ENCODE measurements at regions not wholly inside any gene's neighbourhood (a gene's known extent, or its start where the extent isn't known, plus 50 kb on each side); places are given as distances from the start of the nearest gene placed in this dataset.

DNA sequence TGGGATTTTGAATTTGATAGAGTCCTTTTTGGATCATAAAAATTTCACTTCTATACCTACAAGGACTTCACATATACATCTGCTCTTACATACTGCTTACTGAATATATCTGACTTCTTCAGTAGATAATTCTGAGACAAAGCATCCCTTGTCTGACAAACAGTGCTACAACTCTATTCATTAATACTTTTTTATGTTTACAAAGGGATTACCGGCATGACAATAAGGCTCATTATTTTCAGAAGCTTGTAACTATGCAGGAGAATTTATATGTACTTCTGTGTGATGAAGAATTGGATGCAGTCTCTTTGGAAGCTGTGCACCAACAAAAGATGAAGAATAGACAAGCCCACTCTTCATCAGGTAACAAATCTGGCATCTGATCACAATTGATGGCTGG is 1070.3 kb downstream of the STIM2 start:
- Histone ChIP-seq H3K9me3 (ENCODE audit: low read depth, low read length) (no peaks in the 10 kb centered on the region), H3K9ac (ENCODE audit: insufficient read length) (no peak overlapping the region), H3K36me3 (ENCODE audit: insufficient read depth, low read length) (no peaks in the 10 kb centered on the region), H3K27ac (no peak overlapping the region), H3K4me3 (no peak overlapping the region)
- TF ChIP-seq FOXP2 (optimal IDR thresholded peaks at IDR 0.05; ENCODE audit: control extremely low read depth, extremely low read length, insufficient read depth), result no peak
- TF ChIP-seq EZH2 (IDR thresholded peaks at IDR 0.05), result no peak
- no peak for TF ChIP-seq POLR2AphosphoS5 (IDR thresholded peaks at IDR 0.05; ENCODE audit: borderline replicate concordance, low read depth, low read length)
- no peak for DNase-seq (ENCODE audit: low read depth, low spot score)

DNA sequence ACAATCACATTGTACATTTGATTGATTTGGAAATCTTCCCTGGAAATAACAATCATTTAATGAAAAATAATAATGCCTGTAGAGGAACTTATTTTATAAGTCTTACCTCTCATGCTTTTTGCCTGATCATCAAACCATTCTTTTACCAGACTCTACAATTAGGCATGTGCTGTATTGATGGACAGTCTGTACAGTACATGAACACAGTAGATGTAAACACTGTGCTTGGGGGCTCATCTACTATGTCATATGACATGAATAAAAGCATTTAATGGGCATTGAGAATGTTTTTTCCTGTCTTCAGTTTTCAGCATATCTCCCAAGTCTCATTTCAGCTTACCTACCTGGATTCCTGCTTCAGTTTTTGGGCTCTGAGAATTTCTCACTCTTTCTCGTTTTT is 1070.9 kb downstream of the STIM2 start:
- no peaks in the 10 kb centered on the region for H3K36me3 ChIP-seq (ENCODE audit: insufficient read depth, low read length)
- H3K4me3 ChIP-seq, result no peak overlapping the region
- no peak for DNase-seq (ENCODE audit: low read depth, low spot score)
- no peaks in the 10 kb centered on the region for H3K9me3 ChIP-seq (ENCODE audit: low read depth, low read length)
- no peak overlapping the region for H3K27ac ChIP-seq
- no peak for TF ChIP-seq EZH2 (IDR thresholded peaks at IDR 0.05)
- TF ChIP-seq FOXP2 (optimal IDR thresholded peaks at IDR 0.05; ENCODE audit: control extremely low read depth, extremely low read length, insufficient read depth), result no peak
- TF ChIP-seq POLR2AphosphoS5 (IDR thresholded peaks at IDR 0.05; ENCODE audit: borderline replicate concordance, low read depth, low read length), result no peak
- H3K9ac ChIP-seq (ENCODE audit: insufficient read length), result no peak overlapping the region

DNA sequence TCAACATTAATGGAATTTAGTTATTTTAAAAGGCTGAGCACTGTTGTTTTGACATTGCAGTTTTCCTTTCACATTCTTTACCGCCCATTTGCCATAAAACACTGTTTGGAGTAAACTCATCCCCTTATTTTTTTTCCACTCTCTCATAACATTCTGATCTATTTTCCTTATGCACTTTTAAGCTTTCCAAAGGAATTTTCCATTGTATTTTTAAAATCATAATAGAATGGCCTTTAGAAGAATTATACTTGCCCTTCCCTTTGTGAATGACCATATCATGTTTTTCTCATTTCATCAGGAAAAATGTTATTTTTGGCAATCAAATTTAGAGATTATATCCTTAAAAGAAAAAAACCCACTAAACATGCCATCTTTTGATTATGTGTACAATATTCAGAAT is 1074.2 kb downstream of the STIM2 start:
- Histone ChIP-seq H3K27ac (no peak overlapping the region), H3K9me3 (ENCODE audit: low read depth, low read length) (no peaks in the 10 kb centered on the region), H3K4me3 (no peak overlapping the region), H3K9ac (ENCODE audit: insufficient read length) (no peak overlapping the region), H3K36me3 (ENCODE audit: insufficient read depth, low read length) (no peaks in the 10 kb centered on the region)
- no peak for DNase-seq (ENCODE audit: low read depth, low spot score)
- no peak for TF ChIP-seq EZH2 (IDR thresholded peaks at IDR 0.05)
- TF ChIP-seq FOXP2 (optimal IDR thresholded peaks at IDR 0.05; ENCODE audit: control extremely low read depth, extremely low read length, insufficient read depth), result no peak
- no peak for TF ChIP-seq POLR2AphosphoS5 (IDR thresholded peaks at IDR 0.05; ENCODE audit: borderline replicate concordance, low read depth, low read length)

DNA sequence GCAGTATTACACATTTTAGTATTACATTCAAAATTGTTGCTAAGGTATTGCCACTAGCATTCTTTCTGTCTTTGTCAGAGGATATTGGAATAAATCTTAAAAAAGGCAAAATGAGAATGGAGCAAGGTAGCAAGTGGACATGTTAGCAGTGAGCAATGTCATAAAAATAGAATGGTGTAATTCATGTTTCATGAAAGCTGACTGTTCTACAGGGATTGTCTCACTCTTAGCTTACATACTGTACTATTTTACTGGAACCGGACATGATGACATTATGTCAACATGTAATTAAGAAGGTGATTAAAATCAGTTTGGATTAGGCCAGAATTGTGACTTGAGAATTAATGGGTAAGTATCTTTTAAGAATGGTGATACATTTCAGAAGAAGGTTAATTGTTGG is 1086.2 kb downstream of the STIM2 start:
- no peak for TF ChIP-seq POLR2AphosphoS5 (IDR thresholded peaks at IDR 0.05; ENCODE audit: borderline replicate concordance, low read depth, low read length)
- TF ChIP-seq FOXP2 (optimal IDR thresholded peaks at IDR 0.05; ENCODE audit: control extremely low read depth, extremely low read length, insufficient read depth), result no peak
- TF ChIP-seq EZH2 (IDR thresholded peaks at IDR 0.05), result no peak
- Histone ChIP-seq H3K9ac (ENCODE audit: insufficient read length) (no peak overlapping the region), H3K4me3 (no peak overlapping the region), H3K36me3 (ENCODE audit: insufficient read depth, low read length) (no peaks in the 10 kb centered on the region), H3K9me3 (ENCODE audit: low read depth, low read length) (no peaks in the 10 kb centered on the region), H3K27ac (no peak overlapping the region)
- no peak for DNase-seq (ENCODE audit: low read depth, low spot score)

DNA sequence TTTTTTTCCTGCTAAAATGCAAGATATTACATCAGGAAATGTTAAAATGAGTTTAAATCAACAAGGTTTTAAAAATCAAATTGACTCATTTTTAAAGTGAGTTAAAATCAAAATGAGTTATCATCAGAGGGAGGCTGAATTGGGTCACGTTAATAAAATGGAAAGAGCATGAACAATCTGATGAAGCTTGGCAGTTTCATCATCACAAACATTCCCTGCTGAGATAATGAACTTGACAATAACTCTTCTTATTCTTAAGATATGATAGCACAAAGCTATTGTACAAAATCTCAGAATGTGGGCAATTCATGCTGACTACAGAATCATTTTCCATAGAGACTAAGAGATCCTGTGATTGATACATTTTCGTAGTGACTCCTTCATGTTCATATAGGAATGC is 1086.7 kb downstream of the STIM2 start:
- H3K4me3 ChIP-seq, result no peak overlapping the region
- DNase-seq (ENCODE audit: low read depth, low spot score), result no peak
- TF ChIP-seq POLR2AphosphoS5 (IDR thresholded peaks at IDR 0.05; ENCODE audit: borderline replicate concordance, low read depth, low read length), result no peak
- no peak for TF ChIP-seq FOXP2 (optimal IDR thresholded peaks at IDR 0.05; ENCODE audit: control extremely low read depth, extremely low read length, insufficient read depth)
- TF ChIP-seq EZH2 (IDR thresholded peaks at IDR 0.05), result no peak
- H3K27ac ChIP-seq, result no peak overlapping the region
- H3K9me3 ChIP-seq (ENCODE audit: low read depth, low read length), result no peaks in the 10 kb centered on the region
- no peaks in the 10 kb centered on the region for H3K36me3 ChIP-seq (ENCODE audit: insufficient read depth, low read length)
- H3K9ac ChIP-seq (ENCODE audit: insufficient read length), result no peak overlapping the region

DNA sequence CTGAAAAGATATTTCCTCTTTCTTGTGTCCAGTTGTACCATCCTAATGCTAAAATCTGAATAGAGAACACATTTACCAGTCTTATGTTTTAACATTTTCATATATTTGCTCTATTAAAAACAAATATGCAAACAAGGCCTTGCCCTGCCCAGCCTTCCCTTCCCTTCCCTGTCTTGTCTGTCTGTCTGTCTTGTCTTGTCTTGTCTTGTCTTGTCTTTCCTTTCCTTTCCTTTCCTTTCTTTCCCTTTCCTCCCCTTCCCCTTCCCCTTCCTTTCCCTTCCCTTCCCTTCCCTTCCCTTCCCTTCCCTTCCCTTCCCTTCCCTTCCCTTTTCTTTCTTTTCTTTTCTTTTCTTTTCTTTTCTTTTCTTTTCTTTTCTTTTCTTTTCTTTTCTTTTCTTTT is 1103.5 kb downstream of the STIM2 start:
- H3K9ac ChIP-seq (ENCODE audit: insufficient read length), result no peak overlapping the region
- no peaks in the 10 kb centered on the region for H3K9me3 ChIP-seq (ENCODE audit: low read depth, low read length)

DNA sequence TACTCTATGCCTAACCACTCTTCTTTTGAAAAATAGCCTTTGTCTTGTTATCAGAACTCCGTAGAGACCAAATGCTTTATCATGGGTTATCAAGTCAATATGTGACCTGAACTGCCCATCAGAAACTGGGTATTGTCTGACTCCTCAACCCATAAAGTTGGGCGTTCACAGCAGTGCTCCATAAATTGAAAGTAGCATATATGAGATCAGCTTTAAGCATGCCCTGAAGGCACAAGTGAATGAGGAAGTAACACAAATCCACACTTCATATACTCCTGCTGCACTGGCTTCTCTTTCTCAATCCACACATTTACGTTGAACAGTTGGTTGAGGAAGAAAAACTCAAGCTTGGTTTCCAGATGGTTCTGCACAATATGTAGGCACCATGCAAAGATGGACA is 1106.0 kb downstream of the STIM2 start:
- H3K4me3 ChIP-seq, result no peak overlapping the region
- no peak overlapping the region for H3K27ac ChIP-seq
- H3K9me3 ChIP-seq (ENCODE audit: low read depth, low read length), result no peaks in the 10 kb centered on the region
- TF ChIP-seq POLR2AphosphoS5 (IDR thresholded peaks at IDR 0.05; ENCODE audit: borderline replicate concordance, low read depth, low read length) (no peak), FOXP2 (optimal IDR thresholded peaks at IDR 0.05; ENCODE audit: control extremely low read depth, extremely low read length, insufficient read depth) (no peak), EZH2 (IDR thresholded peaks at IDR 0.05) (no peak)
- no peaks in the 10 kb centered on the region for H3K36me3 ChIP-seq (ENCODE audit: insufficient read depth, low read length)
- H3K9ac ChIP-seq (ENCODE audit: insufficient read length), result no peak overlapping the region
- no peak for DNase-seq (ENCODE audit: low read depth, low spot score)

More for the DNA sequence above, 1103.5 kb downstream of the STIM2 start:
- DNase-seq (ENCODE audit: low read depth, low spot score), result no peak
- Histone ChIP-seq H3K4me3 (no peak overlapping the region), H3K27ac (no peak overlapping the region), H3K36me3 (ENCODE audit: insufficient read depth, low read length) (no peaks in the 10 kb centered on the region)
- TF ChIP-seq FOXP2 (optimal IDR thresholded peaks at IDR 0.05; ENCODE audit: control extremely low read depth, extremely low read length, insufficient read depth) (no peak), POLR2AphosphoS5 (IDR thresholded peaks at IDR 0.05; ENCODE audit: borderline replicate concordance, low read depth, low read length) (no peak), EZH2 (IDR thresholded peaks at IDR 0.05) (no peak)

DNA sequence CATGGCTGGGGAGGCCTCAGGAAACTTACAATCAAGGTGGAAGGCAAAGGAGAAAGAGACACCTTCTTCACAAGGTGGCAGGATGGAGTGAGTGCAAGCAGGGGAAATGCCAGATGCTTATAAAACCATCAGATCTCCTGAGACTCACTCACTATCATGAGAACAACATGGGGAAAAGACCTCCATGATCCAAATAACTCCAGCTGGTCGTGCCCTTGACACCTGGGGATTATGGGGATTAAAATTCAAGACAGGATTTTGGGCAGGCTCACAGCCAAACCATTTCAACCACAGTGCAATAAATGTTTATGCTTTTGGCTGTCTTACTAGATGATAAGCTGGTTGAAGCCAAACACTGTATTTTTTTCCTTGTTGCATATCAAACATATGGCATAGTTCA is 1112.4 kb downstream of the STIM2 start:
- H3K9ac ChIP-seq (ENCODE audit: insufficient read length), result no peak overlapping the region
- H3K4me3 ChIP-seq, result no peak overlapping the region
- TF ChIP-seq FOXP2 (optimal IDR thresholded peaks at IDR 0.05; ENCODE audit: control extremely low read depth, extremely low read length, insufficient read depth), result no peak
- TF ChIP-seq POLR2AphosphoS5 (IDR thresholded peaks at IDR 0.05; ENCODE audit: borderline replicate concordance, low read depth, low read length), result no peak
- H3K36me3 ChIP-seq (ENCODE audit: insufficient read depth, low read length), result no peaks in the 10 kb centered on the region
- no peak overlapping the region for H3K27ac ChIP-seq
- no peaks in the 10 kb centered on the region for H3K9me3 ChIP-seq (ENCODE audit: low read depth, low read length)
- DNase-seq (ENCODE audit: low read depth, low spot score), result no peak

DNA sequence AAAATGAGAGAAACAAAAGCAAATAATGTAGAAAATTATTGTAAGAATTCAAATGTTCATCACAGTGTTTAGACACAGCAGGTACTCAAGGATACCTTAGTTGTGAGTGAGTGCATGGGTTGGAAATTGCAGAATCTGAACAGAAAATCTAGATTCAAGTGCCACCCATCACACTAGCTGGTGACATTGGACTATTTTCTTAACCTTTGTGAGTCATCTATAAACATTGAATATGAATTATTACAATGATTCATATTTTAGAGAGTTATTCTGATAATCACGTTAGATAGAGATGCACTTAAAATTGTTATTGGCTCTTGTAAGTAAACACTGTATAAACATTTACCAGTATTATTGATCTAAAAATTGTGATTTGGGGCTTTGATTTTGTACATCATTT is 1113.1 kb downstream of the STIM2 start:
- H3K4me3 ChIP-seq, result no peak overlapping the region
- H3K9me3 ChIP-seq (ENCODE audit: low read depth, low read length), result no peaks in the 10 kb centered on the region
- TF ChIP-seq POLR2AphosphoS5 (IDR thresholded peaks at IDR 0.05; ENCODE audit: borderline replicate concordance, low read depth, low read length), result no peak
- TF ChIP-seq FOXP2 (optimal IDR thresholded peaks at IDR 0.05; ENCODE audit: control extremely low read depth, extremely low read length, insufficient read depth), result no peak
- no peaks in the 10 kb centered on the region for H3K36me3 ChIP-seq (ENCODE audit: insufficient read depth, low read length)
- H3K27ac ChIP-seq, result no peak overlapping the region
- DNase-seq (ENCODE audit: low read depth, low spot score), result no peak
- no peak overlapping the region for H3K9ac ChIP-seq (ENCODE audit: insufficient read length)
